PFSK-1 (cell line): ENCODE measurements at regions not wholly inside any gene's neighbourhood (a gene's known extent, or its start where the extent isn't known, plus 50 kb on each side); places are given as distances from the start of the nearest gene placed in this dataset.

Experiments used
- POLR2AphosphoS5 ChIP-seq: IDR thresholded peaks from 2 replicates; pipeline ENCODE4 v1.6.1; 2012; ENCODE audit warnings: low read depth, mild to moderate bottlenecking, control low read depth, low read length, moderate library complexity
- TAF1 ChIP-seq: IDR thresholded peaks from 2 replicates; pipeline ENCODE4 v1.6.1; 2012; ENCODE audit warnings: low read length, control low read depth, borderline replicate concordance; ENCODE audit not compliant: insufficient read depth

DNA sequence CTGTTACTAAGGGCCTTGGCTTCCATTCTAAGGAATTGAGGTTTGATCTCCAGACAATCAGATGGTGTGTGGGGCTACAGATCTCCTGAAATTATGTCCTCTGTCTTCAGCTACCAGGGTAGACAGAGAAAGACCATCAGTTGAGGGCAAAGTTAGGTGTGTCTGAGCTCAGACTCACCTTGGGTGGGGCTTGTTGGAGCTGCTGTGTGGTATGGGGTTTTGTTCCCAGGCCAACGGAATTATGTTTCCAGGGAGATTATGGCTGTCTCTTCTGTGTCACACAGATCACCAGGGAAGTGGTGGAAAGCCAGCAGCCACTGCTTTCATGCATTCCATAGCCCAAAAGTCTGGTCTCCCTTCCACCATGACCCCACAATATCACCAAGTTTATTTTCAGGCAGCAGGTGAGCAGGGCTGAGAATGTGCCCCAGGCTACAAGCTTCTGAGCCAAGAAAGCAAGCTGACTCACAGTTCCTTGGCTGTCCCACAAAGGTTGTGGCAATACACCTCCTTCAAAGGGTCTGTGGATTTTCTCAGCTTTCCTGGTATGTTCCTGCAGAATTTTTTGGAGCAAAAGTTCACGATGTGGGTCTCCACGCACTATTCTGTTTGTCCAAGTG lies 714.9 kb downstream of the LUZP2 start:
- TF ChIP-seq TAF1: no peak
- no peak for TF ChIP-seq POLR2AphosphoS5
